COLO668 (cell line): ENCODE measurements at regions not wholly inside any gene's neighbourhood (a gene's known extent, or its start where the extent isn't known, plus 50 kb on each side); places are given as distances from the start of the nearest gene placed in this dataset.

Experiments used
- DNase-seq: peaks from one replicate; lab custom pipeline; 2025; ENCODE audit not compliant: unreplicated experiment; lab: John Stamatoyannopoulos, UW

- DNase-seq, result no peak
These were observed 117.1 kb upstream of the MGAT5 start for GRCh38 chr2:134136731-134137130.

- no peak for DNase-seq
These were observed 116.7 kb upstream of the MGAT5 start for GRCh38 chr2:134137182-134137611.

GRCh38 chr2:134138115-134138514 is 115.8 kb upstream of the MGAT5 start:
- no peak for DNase-seq

GRCh38 chr2:134139611-134140010 is 114.3 kb upstream of the MGAT5 start:
- DNase-seq, result peak; percentile 20

- peak; percentile 55 for DNase-seq
These were observed 113.6 kb upstream of the MGAT5 start for GRCh38 chr2:134140251-134140661.

- DNase-seq, result no peak
These were observed 112.1 kb upstream of the MGAT5 start for GRCh38 chr2:134141598-134142340.

- DNase-seq, result no peak
These were observed 111.5 kb upstream of the MGAT5 start for GRCh38 chr2:134142341-134142738.

- no peak for DNase-seq
These were observed 111.0 kb upstream of the MGAT5 start for GRCh38 chr2:134142903-134143302.

- DNase-seq, result no peak
These were observed 110.3 kb upstream of the MGAT5 start for GRCh38 chr2:134143568-134143967.

- no peak for DNase-seq
These were observed 109.7 kb upstream of the MGAT5 start for GRCh38 chr2:134144081-134144596.

GRCh38 chr2:134144651-134145050 is 109.2 kb upstream of the MGAT5 start:
- no peak for DNase-seq

GRCh38 chr2:134145519-134145918 is 108.4 kb upstream of the MGAT5 start:
- DNase-seq, result no peak

- no peak for DNase-seq
These were observed 107.7 kb upstream of the MGAT5 start for GRCh38 chr2:134146161-134146560.

GRCh38 chr2:134146620-134147019 is 107.3 kb upstream of the MGAT5 start:
- DNase-seq, result no peak

- no peak for DNase-seq
These were observed 105.7 kb upstream of the MGAT5 start for GRCh38 chr2:134148172-134148571.

- DNase-seq, result no peak
These were observed 104.9 kb upstream of the MGAT5 start for GRCh38 chr2:134148843-134149472.

- DNase-seq, result no peak
These were observed 104.0 kb upstream of the MGAT5 start for GRCh38 chr2:134149904-134150303.

GRCh38 chr2:134150760-134151159 is 103.1 kb upstream of the MGAT5 start:
- no peak for DNase-seq

- DNase-seq, result no peak
These were observed 101.5 kb upstream of the MGAT5 start for GRCh38 chr2:134152045-134153010.

- DNase-seq, result no peak
These were observed 100.5 kb upstream of the MGAT5 start for GRCh38 chr2:134153294-134153880.

- DNase-seq, result no peak
These were observed 99.6 kb upstream of the MGAT5 start for GRCh38 chr2:134154246-134154645.
